H1 (cell line): ENCODE measurements at regions not wholly inside any gene's neighbourhood (a gene's known extent, or its start where the extent isn't known, plus 50 kb on each side); places are given as distances from the start of the nearest gene placed in this dataset.

ENCODE experiments used
- CTCF ChIA-PET: fragments of 300-600 bp; sonication (Branson Sonifier 250); formaldehyde crosslinking; loops from one replicate; lab custom pipeline; 2021; ENCODE audit not compliant: partially characterized antibody; lab: Charles Lee
- POLR2A ChIA-PET: fragments of 300-600 bp; sonication (Branson Sonifier 250); formaldehyde crosslinking; loops from one replicate; lab custom pipeline; 2021; ENCODE audit warnings: inconsistent platforms; ENCODE audit not compliant: partially characterized antibody; lab: Charles Lee
- DNase-seq, 2 experiments: peaks; one replicate each; pipeline versions ENCODE4 v3.0.0 to v3.0.0-alpha.2; 2010 to 2022; ENCODE audit warnings: low spot score in 2 of 2, low read depth in 1 of 2, mixed read lengths in 1 of 2
- FAIRE-seq: peaks from 2 replicates; lab custom pipeline; 2011; peaks lifted over from hg19 to GRCh38; lab: Jason Lieb, UNC
- H2AFZ ChIP-seq: 2 replicates; pipeline ENCODE4 v1.8.1; 2012; ENCODE audit warnings: low read length, inconsistent platforms
- H2AK5ac ChIP-seq: 2 replicates; pipeline ENCODE4 v1.6.1; 2013; ENCODE audit warnings: low read depth, low read length
- H2BK120ac ChIP-seq: replicated peaks from 2 replicates; pipeline ENCODE3; 2013; ENCODE audit warnings: low read depth, low read length, inconsistent platforms
- H2BK12ac ChIP-seq: 2 replicates; pipeline ENCODE4 v1.6.1; 2013; ENCODE audit warnings: low read depth, low read length
- H2BK15ac ChIP-seq: 2 replicates; pipeline ENCODE4 v1.6.1; 2013; ENCODE audit warnings: low read length
- H2BK20ac ChIP-seq: 2 replicates; pipeline ENCODE4 v1.6.1; 2013; ENCODE audit warnings: low read length
- H2BK5ac ChIP-seq: 2 replicates; pipeline ENCODE4 v1.6.1; 2013; ENCODE audit warnings: low read depth, low read length
- H3K14ac ChIP-seq: 2 replicates; pipeline ENCODE4 v1.6.1; 2013; ENCODE audit warnings: inconsistent platforms; ENCODE audit not compliant: insufficient read length
- H3K18ac ChIP-seq: 2 replicates; pipeline ENCODE4 v1.6.1; 2013; ENCODE audit warnings: low read length; ENCODE audit errors: extremely low read depth
- H3K23ac ChIP-seq: 2 replicates; pipeline ENCODE4 v1.6.1; 2013; ENCODE audit warnings: inconsistent platforms; ENCODE audit not compliant: insufficient read length
- H3K23me2 ChIP-seq: 2 replicates; pipeline ENCODE4 v1.6.1; 2013; ENCODE audit warnings: low read depth, low read length
- H3K27ac ChIP-seq: 2 replicates; pipeline ENCODE4 v1.6.1; 2011; ENCODE audit warnings: low read depth, low read length, inconsistent platforms
- H3K27me3 ChIP-seq, 4 experiments: replicated peaks in 1 of 4; 1 replicate in 1 of 4; 2 replicates in 3 of 4; pipeline versions ENCODE4 v1.6.1 to v1.8.1; 2011 to 2013; ENCODE audit warnings: low read length in 3 of 4, mild to moderate bottlenecking in 3 of 4, inconsistent platforms in 2 of 4, mixed read lengths in 2 of 4, moderate library complexity in 1 of 4; ENCODE audit not compliant: control insufficient read depth in 3 of 4, insufficient read depth in 3 of 4; ENCODE audit errors: extremely low read depth in 1 of 4
- H3K36me3 ChIP-seq, 4 experiments: 2 replicates each; pipeline versions ENCODE4 v1.6.1 to v1.8.1; 2011 to 2013; ENCODE audit warnings: mild to moderate bottlenecking in 4 of 4, low read length in 3 of 4, moderate library complexity in 2 of 4, control low read depth in 1 of 4, inconsistent platforms in 1 of 4; ENCODE audit not compliant: insufficient read depth in 4 of 4, control insufficient read depth in 2 of 4
- H3K4ac ChIP-seq: replicated peaks from 2 replicates; pipeline ENCODE3; 2013; ENCODE audit warnings: low read length, low read depth, mixed read lengths, inconsistent platforms; ENCODE audit not compliant: insufficient read length
- H3K4me1 ChIP-seq, 4 experiments: replicated peaks in 1 of 4; 1 replicate in 1 of 4; 2 replicates in 3 of 4; pipeline versions ENCODE4 v1.6.1 to v1.8.1; 2011 to 2013; ENCODE audit warnings: low read length in 3 of 4, inconsistent platforms in 2 of 4, mixed read lengths in 1 of 4; ENCODE audit not compliant: insufficient read depth in 4 of 4, control insufficient read depth in 3 of 4
- H3K4me2 ChIP-seq, 2 experiments: 2 replicates each; pipeline versions ENCODE4 v1.6.1 to v1.8.1; 2011 to 2013; ENCODE audit warnings: low read depth in 2 of 2, low read length in 2 of 2, control low read depth in 1 of 2, inconsistent platforms in 1 of 2, mild to moderate bottlenecking in 1 of 2; ENCODE audit not compliant: insufficient read depth in 1 of 2
- H3K4me3 ChIP-seq, 4 experiments: fragments of 200-600, 300-600 bp in 1 of 4; sonication (generic), shearing (Covaris generic), sonication (Bioruptor Twin) in 1 of 4; 2 replicates each; pipeline versions ENCODE4 v1.5.1 to v1.8.1; 2011 to 2016; ENCODE audit warnings: low read length in 4 of 4, low read depth in 3 of 4, control low read depth in 2 of 4, inconsistent platforms in 2 of 4, mild to moderate bottlenecking in 2 of 4, mixed read lengths in 1 of 4, moderate library complexity in 1 of 4; ENCODE audit not compliant: insufficient read depth in 2 of 4; ENCODE audit errors: extremely low read depth in 1 of 4
- H3K56ac ChIP-seq: replicated peaks from 2 replicates; pipeline ENCODE3; 2013; ENCODE audit warnings: low read depth, mild to moderate bottlenecking, mixed read lengths, low read length, inconsistent platforms; ENCODE audit not compliant: insufficient read length
- H3K79me1 ChIP-seq: 2 replicates; pipeline ENCODE4 v1.6.1; 2013; ENCODE audit warnings: low read depth, low read length, control low read depth
- H3K79me2 ChIP-seq, 2 experiments: 2 replicates each; pipeline versions ENCODE4 v1.6.1 to v1.8.1; 2012 to 2013; ENCODE audit warnings: low read length in 2 of 2, mild to moderate bottlenecking in 2 of 2, inconsistent platforms in 1 of 2; ENCODE audit not compliant: insufficient read depth in 2 of 2, control insufficient read depth in 1 of 2
- H3K9ac ChIP-seq, 4 experiments: replicated peaks in 1 of 4; 1 replicate in 1 of 4; 2 replicates in 3 of 4; pipeline versions ENCODE4 v1.6.1 to v1.8.1; 2011 to 2013; ENCODE audit warnings: low read depth in 3 of 4, low read length in 3 of 4, control low read depth in 2 of 4, mild to moderate bottlenecking in 2 of 4, moderate library complexity in 2 of 4, inconsistent platforms in 1 of 4; ENCODE audit errors: extremely low read depth in 1 of 4
- H3K9me3 ChIP-seq, 2 experiments: 2 replicates each; pipeline versions ENCODE4 v1.6.1 to v1.8.1; 2012 to 2013; ENCODE audit warnings: mild to moderate bottlenecking in 2 of 2, moderate library complexity in 2 of 2, control low read depth in 1 of 2, inconsistent platforms in 1 of 2, low read depth in 1 of 2, low read length in 1 of 2, mixed read lengths in 1 of 2; ENCODE audit not compliant: insufficient read depth in 2 of 2
- H4K20me1 ChIP-seq, 2 experiments: replicated peaks in 1 of 2; 2 replicates each; pipeline versions ENCODE3 to v1.8.1; 2011 to 2013; ENCODE audit warnings: inconsistent platforms in 2 of 2, low read length in 2 of 2, mild to moderate bottlenecking in 1 of 2; ENCODE audit not compliant: insufficient read depth in 2 of 2, control insufficient read depth in 1 of 2
- H4K5ac ChIP-seq: 2 replicates; pipeline ENCODE4 v1.6.1; 2013; ENCODE audit warnings: low read length, low read depth, mixed read lengths, inconsistent platforms; ENCODE audit not compliant: insufficient read length
- H4K8ac ChIP-seq: 2 replicates; pipeline ENCODE4 v1.8.0; 2013; ENCODE audit warnings: mild to moderate bottlenecking, moderate library complexity, low read length, inconsistent platforms; ENCODE audit not compliant: insufficient read depth; ENCODE audit errors: extremely low read depth
- H4K91ac ChIP-seq: replicated peaks from 2 replicates; pipeline ENCODE3; 2013; ENCODE audit warnings: low read length, mixed read lengths, inconsistent platforms; ENCODE audit not compliant: insufficient read length
- BRCA1 ChIP-seq: IDR thresholded peaks from 2 replicates; pipeline ENCODE4 v1.6.1; 2012; ENCODE audit warnings: low read depth, low read length, improper control_type of control experiment
- CBX5 ChIP-seq: fragments of 300-800, 300-1000 bp; sonication (generic); IDR thresholded peaks from 2 replicates; pipeline ENCODE4 v1.7.1; 2016; ENCODE audit warnings: antibody characterized with exemption, low read length, low read depth
- FOSL1 ChIP-seq: IDR thresholded peaks from 2 replicates; pipeline ENCODE4 v1.6.1; 2011; ENCODE audit warnings: mild to moderate bottlenecking, low read depth, low read length, moderate library complexity; ENCODE audit not compliant: insufficient read depth
- GABPA ChIP-seq: IDR thresholded peaks from 2 replicates; pipeline ENCODE4 v1.6.1; 2011; ENCODE audit warnings: mild to moderate bottlenecking, low read length, moderate library complexity, borderline replicate concordance; ENCODE audit not compliant: insufficient read depth
- JUND ChIP-seq: IDR thresholded peaks from 2 replicates; pipeline ENCODE4 v1.6.1; 2011; ENCODE audit warnings: mild to moderate bottlenecking, improper control_type of control experiment, low read length
- KDM4A ChIP-seq: IDR thresholded peaks from one replicate; pipeline ENCODE4 v1.7.1; 2012; ENCODE audit warnings: low read depth, mild to moderate bottlenecking, moderate library complexity, low read length, inconsistent platforms; ENCODE audit not compliant: severe bottlenecking
- KDM5A ChIP-seq: fragments of 200-600 bp; IDR thresholded peaks from 2 replicates; pipeline ENCODE4 v1.7.1; 2012; ENCODE audit warnings: mild to moderate bottlenecking, low read length, inconsistent platforms, mixed read lengths
- NANOG ChIP-seq: IDR thresholded peaks from 2 replicates; pipeline ENCODE4 v1.6.1; 2011; ENCODE audit warnings: low read length, low read depth, mild to moderate bottlenecking, inconsistent platforms; ENCODE audit not compliant: insufficient read depth, poor library complexity, severe bottlenecking
- RAD21 ChIP-seq, 2 experiments: IDR thresholded peaks in 1 of 2; conservative IDR thresholded peaks in 1 of 2; 2 replicates each; pipeline ENCODE4 v1.6.1; 2011; ENCODE audit warnings: low read depth in 2 of 2, low read length in 2 of 2, improper control_type of control experiment in 1 of 2, inconsistent platforms in 1 of 2, mild to moderate bottlenecking in 1 of 2, moderate library complexity in 1 of 2
- RBBP5 ChIP-seq: IDR thresholded peaks from 2 replicates; pipeline ENCODE4 v1.7.1; 2012; ENCODE audit warnings: low read depth, mild to moderate bottlenecking, inconsistent platforms, low read length, moderate library complexity, borderline replicate concordance
- SP2 ChIP-seq: IDR thresholded peaks from 2 replicates; pipeline ENCODE4 v1.6.1; 2012; ENCODE audit warnings: mild to moderate bottlenecking, low read length, inconsistent platforms
- SRF ChIP-seq: IDR thresholded peaks from 2 replicates; pipeline ENCODE4 v1.6.1; 2011; ENCODE audit warnings: mild to moderate bottlenecking, low read depth, low read length, moderate library complexity
- TBP ChIP-seq: IDR thresholded peaks from 2 replicates; pipeline ENCODE4 v1.6.1; 2011; ENCODE audit warnings: low read depth, low read length, improper control_type of control experiment
- YY1 ChIP-seq: IDR thresholded peaks from 2 replicates; pipeline ENCODE4 v1.6.1; 2011; ENCODE audit warnings: low read depth, mild to moderate bottlenecking, low read length
- WGBS, 2 experiments: shearing (Covaris generic) in 1 of 2; methylation state at CpG; one replicate each; pipeline versions ENCODE4 v1.1.6 to v1.1.7; 2013 to 2015; ENCODE audit warnings: low lambda C conversion rate in 2 of 2, mixed read lengths in 2 of 2, inconsistent platforms in 1 of 2, low coverage in 1 of 2, missing lambda C conversion rate in 1 of 2; ENCODE audit not compliant: insufficient replicate concordance in 2 of 2, insufficient coverage in 1 of 2, insufficient read length in 1 of 2; ENCODE audit errors: extremely low coverage in 1 of 2, missing lambda C conversion rate in 1 of 2; 5-methylcytosine and 5-hydroxymethylcytosine counted together
- TF ChIP-seq, protein P1 (sequence below): IDR thresholded peaks from 2 replicates; pipeline ENCODE4 v1.6.1; 2012; ENCODE audit warnings: inconsistent platforms

DNA sequence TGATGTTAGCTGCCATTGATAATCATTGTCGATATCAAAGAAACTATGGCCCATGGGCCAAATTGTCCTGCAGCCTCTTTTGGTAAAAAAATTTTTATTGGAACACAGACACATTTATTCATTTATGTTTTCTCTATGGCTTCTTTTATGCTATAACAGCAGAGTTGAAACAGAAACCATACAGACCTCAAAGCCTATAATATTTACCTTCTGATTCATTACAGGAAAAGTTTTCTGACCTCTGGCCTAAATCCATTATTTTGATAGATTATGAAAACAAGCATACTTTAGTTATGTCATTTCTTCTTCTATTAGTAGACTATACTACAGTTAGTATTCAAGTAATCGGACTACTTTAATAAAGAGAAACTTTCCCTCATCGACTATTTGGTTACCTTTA lies 349.7 kb upstream of the GALNT5 start:
- no peak overlapping the region for H2BK120ac ChIP-seq
- no peak overlapping the region for H4K8ac ChIP-seq
- ChIA-PET CTCF (no interaction called here), POLR2A (no interaction called here)
- H2AK5ac ChIP-seq: no peak overlapping the region
- no peaks in the 10 kb centered on the region for H3K9me3 ChIP-seq
- no peaks in the 10 kb centered on the region for H3K27me3 ChIP-seq
- no peak overlapping the region for H2BK15ac ChIP-seq
- WGBS, 2 experiments: 65% methylated on average over 3 of the region's 3 CpGs; no CpG with 5 or more reads in 1 of the 2 experiments
- H3K4me3 ChIP-seq: no peak overlapping the region
- H3K4me1 ChIP-seq: no peaks in the 10 kb centered on the region
- no peak overlapping the region for H3K14ac ChIP-seq
- H2BK12ac ChIP-seq: no peak overlapping the region
- DNase-seq (no peak), FAIRE-seq (no peak)
- H3K23ac ChIP-seq: no peak overlapping the region
- no peaks in the 10 kb centered on the region for H3K79me1 ChIP-seq
- H3K4me2 ChIP-seq: no peak overlapping the region
- H2BK20ac ChIP-seq: no peak overlapping the region
- no peak for TF ChIP-seq FOSL1
- TF ChIP-seq NANOG: no peak
- no peak for TF ChIP-seq YY1
- TF ChIP-seq SRF: no peak
- TF ChIP-seq TBP: no peak
- no peak for TF ChIP-seq CBX5
- TF ChIP-seq BRCA1: no peak
- no peak for TF ChIP-seq RBBP5
- TF ChIP-seq JUND: no peak
- no peak for TF ChIP-seq KDM4A
- no peak for TF ChIP-seq RAD21 (IDR thresholded peaks at IDR 0.05 in 1 of 2, conservative IDR thresholded peaks at IDR 0.05 in 1 of 2; ENCODE audit: low read depth in 2 of 2, low read length in 2 of 2)
- TF ChIP-seq GABPA: no peak
- TF ChIP-seq, protein P1, sequence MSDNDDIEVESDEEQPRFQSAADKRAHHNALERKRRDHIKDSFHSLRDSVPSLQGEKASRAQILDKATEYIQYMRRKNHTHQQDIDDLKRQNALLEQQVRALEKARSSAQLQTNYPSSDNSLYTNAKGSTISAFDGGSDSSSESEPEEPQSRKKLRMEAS: no peak
- TF ChIP-seq KDM5A: no peak
- TF ChIP-seq SP2: no peak
- no peaks in the 10 kb centered on the region for H3K36me3 ChIP-seq
- H3K9ac ChIP-seq: no peak overlapping the region
- H3K18ac ChIP-seq: no peak overlapping the region
- H3K23me2 ChIP-seq: no peaks in the 10 kb centered on the region
- H2BK5ac ChIP-seq: no peak overlapping the region
- no peak overlapping the region for H3K27ac ChIP-seq
- H3K56ac ChIP-seq: no peak overlapping the region
- H2AFZ ChIP-seq: no peak overlapping the region
- no peak overlapping the region for H4K91ac ChIP-seq
- no peak overlapping the region for H3K4ac ChIP-seq
- no peaks in the 10 kb centered on the region for H4K20me1 ChIP-seq
- no peaks in the 10 kb centered on the region for H3K79me2 ChIP-seq
- no peak overlapping the region for H4K5ac ChIP-seq
